ENCODE measurements at regions not wholly inside any gene's neighbourhood (a gene's known extent, or its start where the extent isn't known, plus 50 kb on each side); places are given as distances from the start of the nearest gene placed in this dataset.

DNA sequence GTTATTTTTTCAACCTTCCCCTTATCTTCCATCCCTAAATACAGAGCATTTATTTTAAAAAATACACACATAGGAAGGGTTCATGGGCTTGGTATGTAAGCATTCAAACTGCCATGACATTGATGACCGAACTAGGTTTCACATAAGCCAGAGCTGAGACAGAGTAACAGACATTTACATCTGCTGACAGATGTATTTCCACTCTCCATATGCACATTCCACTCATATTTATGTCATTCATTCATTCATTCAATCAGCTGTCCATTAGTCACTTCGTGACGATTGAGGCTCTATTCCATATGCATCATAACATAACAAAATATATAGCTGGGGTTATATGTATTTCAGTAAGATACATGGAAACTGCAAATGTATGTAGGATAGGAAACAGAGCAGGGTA, 145.5 kb upstream of the OTX2 start:
- Histone ChIP-seq H3K4me3 (ENCODE audit: low read length) (no peak overlapping the region), H3K9ac (ENCODE audit: low read depth, low read length) (no peak overlapping the region), H3K4me1 (ENCODE audit: insufficient read depth, low read length) (peaks cover 22% of the 10 kb centered on the region), H3K36me3 (ENCODE audit: insufficient read depth, low read length) (no peaks in the 10 kb centered on the region), H3K27me3 (ENCODE audit: insufficient read depth, low read length) (no peaks in the 10 kb centered on the region), H3K9me3 (ENCODE audit: insufficient read depth, low read depth, low read length) (no peaks in the 10 kb centered on the region), H3K27ac (ENCODE audit: low read depth, low read length) (no peak overlapping the region)
- 98% methylated on average over 3 of the region's 3 CpGs for WGBS

GRCh38 chr14:56953884-56954283, 143.6 kb upstream of the OTX2 start:
- 60% methylated on average over 5 of the region's 5 CpGs for whole genome bisulfite sequencing
- Histone ChIP-seq H3K4me1 (ENCODE audit: insufficient read depth, low read length) (peaks cover 22% of the 10 kb centered on the region), H3K9me3 (ENCODE audit: insufficient read depth, low read depth, low read length) (no peaks in the 10 kb centered on the region), H3K27ac (ENCODE audit: low read depth, low read length) (no peak overlapping the region), H3K4me3 (ENCODE audit: low read length) (no peak overlapping the region), H3K9ac (ENCODE audit: low read depth, low read length) (no peak overlapping the region), H3K36me3 (ENCODE audit: insufficient read depth, low read length) (no peaks in the 10 kb centered on the region), H3K27me3 (ENCODE audit: insufficient read depth, low read length) (no peaks in the 10 kb centered on the region)

DNA sequence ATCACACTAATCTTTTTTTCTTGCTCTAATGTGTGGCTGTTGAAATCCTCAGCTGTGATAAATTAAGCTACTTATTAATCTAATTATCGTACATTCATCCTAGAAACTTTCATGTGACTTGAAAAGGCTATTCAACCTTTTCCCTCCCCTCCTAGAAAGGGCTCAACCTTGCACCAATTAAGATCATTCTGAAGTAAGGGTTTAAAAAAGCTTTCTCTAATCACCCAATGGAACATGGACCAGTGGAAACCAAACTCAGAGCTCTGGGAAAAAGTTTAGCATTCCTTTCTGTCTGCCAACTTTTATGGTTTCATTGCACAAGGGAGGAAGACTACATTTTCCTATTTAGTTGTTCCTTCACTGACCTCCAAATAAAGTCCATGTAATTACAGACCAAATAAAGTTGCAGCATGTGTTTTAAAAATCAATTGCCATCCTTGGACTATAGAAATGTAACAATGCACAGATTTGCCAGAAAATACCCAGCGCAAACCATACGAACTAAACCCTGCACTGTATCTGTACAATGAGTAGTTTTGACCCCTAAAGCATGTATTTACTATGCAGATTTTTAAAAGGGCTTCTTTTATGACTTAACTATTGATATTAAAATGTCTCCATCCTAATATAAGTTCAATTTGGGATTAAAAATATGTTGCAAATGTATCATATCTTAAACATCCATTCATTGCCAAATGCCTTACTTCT, 142.6 kb upstream of the OTX2 start:
- H3K27ac ChIP-seq (ENCODE audit: low read depth, low read length): no peak overlapping the region
- H3K27me3 ChIP-seq (ENCODE audit: insufficient read depth, low read length): no peaks in the 10 kb centered on the region
- WGBS: 96% methylated on average over 3 of the region's 3 CpGs
- H3K9me3 ChIP-seq (ENCODE audit: insufficient read depth, low read depth, low read length): no peaks in the 10 kb centered on the region
- H3K9ac ChIP-seq (ENCODE audit: low read depth, low read length): no peak overlapping the region
- no peak overlapping the region for H3K4me3 ChIP-seq (ENCODE audit: low read length)
- H3K36me3 ChIP-seq (ENCODE audit: insufficient read depth, low read length): no peaks in the 10 kb centered on the region
- H3K4me1 ChIP-seq (ENCODE audit: insufficient read depth, low read length): peaks cover 22% of the 10 kb centered on the region

- Histone ChIP-seq H3K4me3 (ENCODE audit: low read length) (no peak overlapping the region), H3K36me3 (ENCODE audit: insufficient read depth, low read length) (no peaks in the 10 kb centered on the region), H3K27ac (ENCODE audit: low read depth, low read length) (no peak overlapping the region), H3K27me3 (ENCODE audit: insufficient read depth, low read length) (no peaks in the 10 kb centered on the region), H3K4me1 (ENCODE audit: insufficient read depth, low read length) (peaks cover 22% of the 10 kb centered on the region), H3K9ac (ENCODE audit: low read depth, low read length) (no peak overlapping the region), H3K9me3 (ENCODE audit: insufficient read depth, low read depth, low read length) (no peaks in the 10 kb centered on the region)
- 94% methylated on average over 2 of the region's 2 CpGs for WGBS
Observed at GRCh38 chr14:56949828-56950227, 139.5 kb upstream of the OTX2 start.

DNA sequence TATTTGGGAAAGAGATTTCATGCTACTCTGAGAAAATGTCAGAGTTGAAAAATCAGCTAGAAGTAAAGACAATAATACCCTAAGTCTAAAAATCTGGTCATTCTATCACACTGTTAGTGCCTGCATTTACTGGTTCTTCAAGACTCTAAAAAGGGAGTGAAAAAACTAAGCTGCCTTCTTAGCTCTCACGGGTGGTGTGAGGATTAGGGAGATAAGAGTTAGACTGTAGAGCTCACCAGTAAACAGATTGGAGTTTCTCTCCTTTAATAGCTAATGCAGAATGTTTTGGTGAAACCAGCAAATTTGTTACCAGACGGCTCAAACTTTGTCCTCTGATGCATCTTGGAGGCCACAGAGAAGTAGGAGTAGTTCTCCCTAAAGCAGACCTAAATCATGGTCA, 135.0 kb upstream of the OTX2 start:
- Histone ChIP-seq H3K27me3 (ENCODE audit: insufficient read depth, low read length) (no peaks in the 10 kb centered on the region), H3K9ac (ENCODE audit: low read depth, low read length) (no peak overlapping the region), H3K4me3 (ENCODE audit: low read length) (no peak overlapping the region), H3K36me3 (ENCODE audit: insufficient read depth, low read length) (no peaks in the 10 kb centered on the region), H3K4me1 (ENCODE audit: insufficient read depth, low read length) (no peaks in the 10 kb centered on the region), H3K27ac (ENCODE audit: low read depth, low read length) (no peak overlapping the region), H3K9me3 (ENCODE audit: insufficient read depth, low read depth, low read length) (peaks cover 3% of the 10 kb centered on the region; the same call in 1 of the 2 replicates)
- 81% methylated on average over 2 of the region's 2 CpGs for WGBS

DNA sequence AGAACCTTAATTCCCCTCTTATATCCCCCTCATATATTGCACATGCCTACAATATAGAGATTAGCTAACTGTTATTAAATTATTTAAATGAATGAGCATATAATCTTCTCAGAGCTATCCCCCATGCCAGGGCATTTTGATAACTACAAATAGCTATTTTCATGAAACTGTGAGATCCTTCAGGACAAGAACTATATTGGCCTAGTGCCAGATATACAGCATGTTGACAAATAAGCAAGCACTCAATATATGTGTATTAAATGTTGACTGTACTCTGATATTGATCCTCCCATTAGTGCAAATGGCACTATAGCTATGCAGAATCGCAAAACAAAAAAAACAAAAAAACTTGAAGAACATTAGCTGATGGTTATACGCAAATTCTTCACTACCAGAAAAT, 134.1 kb upstream of the OTX2 start:
- H3K36me3 ChIP-seq (ENCODE audit: insufficient read depth, low read length): no peaks in the 10 kb centered on the region
- 96% methylated on average over 2 of the region's 2 CpGs for WGBS
- H3K27ac ChIP-seq (ENCODE audit: low read depth, low read length): no peak overlapping the region
- no peak overlapping the region for H3K9ac ChIP-seq (ENCODE audit: low read depth, low read length)
- no peaks in the 10 kb centered on the region for H3K4me1 ChIP-seq (ENCODE audit: insufficient read depth, low read length)
- no peaks in the 10 kb centered on the region for H3K27me3 ChIP-seq (ENCODE audit: insufficient read depth, low read length)
- H3K9me3 ChIP-seq (ENCODE audit: insufficient read depth, low read depth, low read length): peaks cover 3% of the 10 kb centered on the region; the same call in 1 of the 2 replicates
- no peak overlapping the region for H3K4me3 ChIP-seq (ENCODE audit: low read length)

DNA sequence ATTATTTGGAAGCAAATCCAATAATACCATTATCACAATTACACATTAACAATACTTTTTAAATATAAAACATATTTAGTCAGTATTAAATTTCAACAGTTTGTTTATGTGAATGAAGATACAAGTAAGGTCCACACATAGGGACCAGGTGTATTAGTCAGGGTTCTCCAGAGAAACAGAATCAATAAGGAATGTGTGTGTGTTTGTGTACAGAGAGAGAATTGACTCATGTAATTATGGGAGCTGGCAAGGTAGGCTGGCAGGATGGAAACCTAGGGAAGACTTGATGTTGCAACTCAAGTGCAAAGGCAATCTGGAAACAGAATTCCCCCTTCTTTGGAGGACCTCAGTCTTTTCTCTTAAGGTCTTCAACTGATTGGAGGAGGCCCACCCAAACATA, 123.2 kb upstream of the OTX2 start:
- Histone ChIP-seq H3K27me3 (ENCODE audit: insufficient read depth, low read length) (no peaks in the 10 kb centered on the region), H3K27ac (ENCODE audit: low read depth, low read length) (no peak overlapping the region), H3K4me1 (ENCODE audit: insufficient read depth, low read length) (no peaks in the 10 kb centered on the region), H3K4me3 (ENCODE audit: low read length) (no peak overlapping the region), H3K9me3 (ENCODE audit: insufficient read depth, low read depth, low read length) (no peaks in the 10 kb centered on the region), H3K9ac (ENCODE audit: low read depth, low read length) (no peak overlapping the region), H3K36me3 (ENCODE audit: insufficient read depth, low read length) (no peaks in the 10 kb centered on the region)

DNA sequence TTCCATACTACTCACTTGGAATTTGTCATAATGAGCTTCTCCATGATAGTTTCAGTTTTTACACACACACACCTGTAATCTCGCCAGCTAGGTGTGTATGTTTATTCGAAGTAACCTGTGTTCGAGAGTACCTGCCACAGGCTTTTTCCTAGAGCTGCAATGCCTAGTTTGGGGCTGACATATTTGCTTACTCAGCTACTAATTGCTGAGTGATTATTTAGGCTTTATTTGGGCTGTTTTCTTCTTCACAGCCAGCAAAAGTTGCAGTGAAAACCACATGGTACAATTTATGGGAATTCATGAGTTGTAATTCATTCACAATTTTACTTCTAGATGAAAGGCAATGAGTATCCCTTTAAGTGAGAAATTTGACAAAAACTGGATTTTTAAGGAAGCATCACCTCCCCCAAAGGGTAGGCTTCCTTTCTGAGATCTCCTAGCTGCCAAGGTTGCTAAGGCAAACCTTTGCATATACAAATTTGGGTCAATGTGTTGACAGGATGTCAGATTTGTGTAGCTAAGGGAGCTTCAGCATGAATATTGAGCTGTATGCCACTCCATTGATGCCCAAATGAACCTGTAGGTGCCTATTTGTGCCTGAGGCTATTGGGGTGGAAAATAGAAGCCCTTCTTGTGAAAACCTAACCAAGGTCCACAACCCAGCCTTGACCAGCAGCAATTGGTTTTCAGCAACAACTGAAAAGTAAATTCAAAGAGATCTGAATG, 108.7 kb upstream of the OTX2 start:
- H3K27ac ChIP-seq (ENCODE audit: low read depth, low read length): peak overlapping the region; percentile 84
- 0 out of 2 replicates have a peak, but pooled peaks cover 2% of the 10 kb centered on the region for H3K36me3 ChIP-seq (ENCODE audit: insufficient read depth, low read length)
- peak overlapping the region; percentile 22 for H3K4me3 ChIP-seq (ENCODE audit: low read length)
- no peaks in the 10 kb centered on the region; the same call in 1 of the 2 replicates for H3K27me3 ChIP-seq (ENCODE audit: insufficient read depth, low read length)
- 0 out of 2 replicates have a peak overlapping the region, but pooled peaks have one; percentile 5 for H3K9ac ChIP-seq (ENCODE audit: low read depth, low read length)
- peaks cover 25% of the 10 kb centered on the region for H3K4me1 ChIP-seq (ENCODE audit: insufficient read depth, low read length)
- WGBS: 40% methylated on average over 3 of the region's 3 CpGs
- peaks cover 10% of the 10 kb centered on the region for H3K9me3 ChIP-seq (ENCODE audit: insufficient read depth, low read depth, low read length)

GRCh38 chr14:56905282-56905681, 95.0 kb upstream of the OTX2 start:
- Histone ChIP-seq H3K4me3 (ENCODE audit: low read length) (no peak overlapping the region), H3K4me1 (ENCODE audit: insufficient read depth, low read length) (peaks cover 54% of the 10 kb centered on the region), H3K9ac (ENCODE audit: low read depth, low read length) (no peak overlapping the region), H3K9me3 (ENCODE audit: insufficient read depth, low read depth, low read length) (no peaks in the 10 kb centered on the region), H3K27me3 (ENCODE audit: insufficient read depth, low read length) (no peaks in the 10 kb centered on the region), H3K27ac (ENCODE audit: low read depth, low read length) (peak overlapping the region; percentile 74; the same call in 1 of the 2 replicates), H3K36me3 (ENCODE audit: insufficient read depth, low read length) (no peaks in the 10 kb centered on the region)
- 20% methylated on average over 5 of the region's 5 CpGs for WGBS

- no peaks in the 10 kb centered on the region for H3K36me3 ChIP-seq (ENCODE audit: insufficient read depth, low read length)
- H3K9me3 ChIP-seq (ENCODE audit: insufficient read depth, low read depth, low read length): no peaks in the 10 kb centered on the region
- peaks cover 73% of the 10 kb centered on the region for H3K4me1 ChIP-seq (ENCODE audit: insufficient read depth, low read length)
- WGBS: 16% methylated on average over 5 of the region's 6 CpGs
- H3K27me3 ChIP-seq (ENCODE audit: insufficient read depth, low read length): peaks cover 5% of the 10 kb centered on the region; the same call in 1 of the 2 replicates
- H3K4me3 ChIP-seq (ENCODE audit: low read length): peak overlapping the region; percentile 29
- peak overlapping the region; percentile 99; the same call in 1 of the 2 replicates for H3K27ac ChIP-seq (ENCODE audit: low read depth, low read length)
- peak overlapping the region; percentile 9; the same call in 1 of the 2 replicates for H3K9ac ChIP-seq (ENCODE audit: low read depth, low read length)
Observed at GRCh38 chr14:56903304-56903969, 93.2 kb upstream of the OTX2 start.

DNA sequence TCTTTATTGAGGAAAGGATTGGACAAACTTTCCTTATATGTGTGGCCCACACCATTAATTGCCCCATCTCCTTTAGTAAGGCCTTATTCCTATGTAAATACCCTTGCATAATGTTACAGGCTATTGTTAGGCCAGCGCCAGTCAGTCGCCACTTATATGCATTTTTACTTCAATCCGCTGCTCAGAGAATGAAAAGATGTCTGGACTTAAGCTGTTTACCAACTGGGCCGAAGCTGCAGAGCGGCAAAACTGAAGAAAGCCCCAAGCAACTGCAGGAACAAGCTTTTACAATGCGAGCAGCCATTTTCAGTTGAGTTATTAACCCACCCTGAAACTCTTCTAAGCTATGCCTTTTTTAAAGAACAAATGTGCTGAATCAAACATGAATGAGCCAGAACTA, 92.1 kb upstream of the OTX2 start:
- peaks cover 14% of the 10 kb centered on the region; the same call in 1 of the 2 replicates for H3K27me3 ChIP-seq (ENCODE audit: insufficient read depth, low read length)

More for the DNA sequence above, 92.1 kb upstream of the OTX2 start:
- Histone ChIP-seq H3K27ac (ENCODE audit: low read depth, low read length) (peak overlapping the region; percentile 99), H3K36me3 (ENCODE audit: insufficient read depth, low read length) (no peaks in the 10 kb centered on the region), H3K9ac (ENCODE audit: low read depth, low read length) (peak overlapping the region; percentile 42), H3K9me3 (ENCODE audit: insufficient read depth, low read depth, low read length) (no peaks in the 10 kb centered on the region), H3K4me3 (ENCODE audit: low read length) (no peak overlapping the region), H3K4me1 (ENCODE audit: insufficient read depth, low read length) (peaks cover 83% of the 10 kb centered on the region)
- WGBS: 17% methylated on average over 6 of the region's 6 CpGs

Measured in HUES64 (cell line).